22Rv1 (cell line): ENCODE measurements at regions not wholly inside any gene's neighbourhood (a gene's known extent, or its start where the extent isn't known, plus 50 kb on each side); places are given as distances from the start of the nearest gene placed in this dataset.
"Not testable (repeated sequence)": the region's sequence is repeated elsewhere in the genome, so short reads cannot be mapped to it uniquely, and the experiment has no call there.

Source experiments
- H3K27ac ChIP-seq: fragments of 450-650 bp; 2 replicates; pipeline ENCODE4 v1.5.1; 2017
- ZFX ChIP-seq: fragments of 450-650 bp; IDR thresholded peaks from 2 replicates; pipeline ENCODE4 v1.6.1; 2017; ENCODE audit warnings: antibody characterized with exemption, borderline replicate concordance
- TF ChIP-seq, protein P1 (sequence below): fragments of 450-650 bp; IDR thresholded peaks from 2 replicates; pipeline ENCODE4 v1.5.1; 2017; ENCODE audit warnings: mild to moderate bottlenecking

DNA sequence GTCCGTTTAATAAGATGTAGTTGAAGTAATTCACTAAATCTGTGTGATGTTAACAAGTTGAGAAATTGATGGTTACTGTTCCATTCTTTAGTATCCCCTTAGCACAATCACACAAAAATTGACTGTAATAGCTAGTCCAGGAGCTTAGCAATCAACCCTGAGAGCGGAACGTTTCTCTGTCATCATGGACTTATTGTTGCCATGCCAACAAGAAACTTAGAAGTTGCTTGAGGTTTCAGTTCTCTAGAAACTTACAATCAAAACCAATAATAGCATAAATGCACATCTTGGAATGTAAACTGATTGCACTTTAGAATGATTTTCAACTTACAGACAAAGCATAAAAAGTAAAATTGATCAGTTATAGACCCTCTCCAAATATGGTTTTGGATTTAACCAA is 125.4 kb upstream of the ANKH start:
- TF ChIP-seq ZFX, result no peak
- TF ChIP-seq, protein P1, sequence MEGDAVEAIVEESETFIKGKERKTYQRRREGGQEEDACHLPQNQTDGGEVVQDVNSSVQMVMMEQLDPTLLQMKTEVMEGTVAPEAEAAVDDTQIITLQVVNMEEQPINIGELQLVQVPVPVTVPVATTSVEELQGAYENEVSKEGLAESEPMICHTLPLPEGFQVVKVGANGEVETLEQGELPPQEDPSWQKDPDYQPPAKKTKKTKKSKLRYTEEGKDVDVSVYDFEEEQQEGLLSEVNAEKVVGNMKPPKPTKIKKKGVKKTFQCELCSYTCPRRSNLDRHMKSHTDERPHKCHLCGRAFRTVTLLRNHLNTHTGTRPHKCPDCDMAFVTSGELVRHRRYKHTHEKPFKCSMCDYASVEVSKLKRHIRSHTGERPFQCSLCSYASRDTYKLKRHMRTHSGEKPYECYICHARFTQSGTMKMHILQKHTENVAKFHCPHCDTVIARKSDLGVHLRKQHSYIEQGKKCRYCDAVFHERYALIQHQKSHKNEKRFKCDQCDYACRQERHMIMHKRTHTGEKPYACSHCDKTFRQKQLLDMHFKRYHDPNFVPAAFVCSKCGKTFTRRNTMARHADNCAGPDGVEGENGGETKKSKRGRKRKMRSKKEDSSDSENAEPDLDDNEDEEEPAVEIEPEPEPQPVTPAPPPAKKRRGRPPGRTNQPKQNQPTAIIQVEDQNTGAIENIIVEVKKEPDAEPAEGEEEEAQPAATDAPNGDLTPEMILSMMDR, result no peak
- no peak overlapping the region for H3K27ac ChIP-seq

DNA sequence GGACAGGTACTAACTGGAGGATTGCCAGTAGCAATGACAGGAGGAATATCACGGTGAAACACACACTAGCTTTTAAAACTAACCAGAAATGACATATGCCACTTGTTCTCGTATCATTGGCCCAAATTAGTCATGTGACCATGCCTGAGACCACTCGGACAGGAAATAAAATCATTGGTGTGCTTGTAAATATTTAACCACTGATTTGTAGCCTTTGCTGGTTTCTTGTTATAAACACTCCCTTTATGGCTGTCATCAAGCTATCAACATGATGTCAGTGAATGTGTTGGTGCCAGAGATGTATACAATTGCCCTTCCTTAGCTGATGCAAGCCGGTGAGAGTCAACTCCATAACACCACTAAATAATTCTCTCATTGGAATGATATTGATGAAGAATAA is 123.7 kb upstream of the ANKH start:
- no peak overlapping the region for H3K27ac ChIP-seq
- TF ChIP-seq, protein P1, result no peak
- TF ChIP-seq ZFX, result no peak

DNA sequence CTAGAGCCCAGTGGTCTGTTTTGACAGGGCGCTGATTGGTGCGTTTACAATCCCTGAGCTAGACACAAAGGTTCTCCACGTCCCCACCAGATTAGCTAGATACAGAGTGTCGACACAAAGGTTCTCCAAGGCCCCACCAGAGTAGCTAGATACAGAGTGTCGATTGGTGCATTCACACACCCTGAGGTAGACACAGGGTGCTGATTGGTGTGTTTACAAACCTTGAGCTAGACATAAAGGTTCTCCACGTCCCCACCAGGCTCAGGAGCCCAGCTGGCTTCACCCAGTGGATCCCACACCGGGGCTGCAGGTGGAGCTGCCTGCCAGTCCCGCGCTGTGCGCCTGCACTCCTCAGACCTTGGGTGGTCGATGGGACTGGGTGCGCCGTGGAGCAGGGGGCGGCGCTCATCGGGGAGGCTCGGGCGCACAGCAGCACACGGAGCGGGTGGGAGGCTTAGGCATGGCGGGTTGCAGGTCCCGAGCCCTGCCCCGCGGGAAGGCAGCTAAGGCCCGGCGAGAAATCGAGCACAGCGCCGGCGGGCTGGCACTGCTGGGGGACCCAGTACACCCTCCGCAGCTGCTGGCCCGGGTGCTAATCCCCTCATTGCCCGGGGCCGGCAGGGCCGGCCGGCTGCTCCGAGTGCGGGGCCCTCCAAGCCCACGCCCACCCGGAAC is 122.0 kb upstream of the ANKH start:
- H3K27ac ChIP-seq, result not testable (repeated sequence)

DNA sequence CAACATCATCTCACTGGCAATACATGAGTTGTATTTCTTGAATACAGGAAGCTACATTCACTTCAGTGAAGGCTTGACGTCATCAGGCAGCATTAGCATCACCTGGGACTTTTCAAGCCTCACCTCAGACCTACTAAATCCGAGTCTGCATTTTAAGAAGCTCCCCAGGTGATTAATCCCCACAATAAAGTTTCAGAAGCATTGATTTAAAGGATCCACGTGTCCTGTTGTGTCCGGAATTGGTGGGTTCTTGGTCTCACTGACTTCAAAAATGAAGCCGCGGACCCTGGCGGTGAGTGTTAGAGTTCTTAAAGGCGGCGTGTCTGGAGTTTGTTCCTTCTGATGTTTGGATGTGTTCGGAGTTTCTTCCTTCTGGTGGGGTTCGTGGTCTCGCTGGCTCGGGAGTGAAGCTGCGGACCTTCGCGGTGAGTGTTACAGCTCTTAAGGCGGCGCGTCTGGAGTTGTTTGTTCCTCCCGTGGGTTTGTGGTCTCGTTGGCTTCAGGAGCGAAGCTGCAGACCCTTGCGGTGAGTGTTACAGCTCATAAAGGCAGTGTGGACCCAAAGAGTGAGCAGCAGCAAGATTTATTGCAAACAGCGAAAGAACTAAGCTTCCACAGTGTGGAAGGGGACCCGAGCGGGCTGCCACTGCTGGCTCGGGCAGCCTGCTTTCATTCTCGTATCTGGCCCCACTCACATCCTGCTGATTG is 121.3 kb upstream of the ANKH start:
- not testable (repeated sequence) for H3K27ac ChIP-seq

DNA sequence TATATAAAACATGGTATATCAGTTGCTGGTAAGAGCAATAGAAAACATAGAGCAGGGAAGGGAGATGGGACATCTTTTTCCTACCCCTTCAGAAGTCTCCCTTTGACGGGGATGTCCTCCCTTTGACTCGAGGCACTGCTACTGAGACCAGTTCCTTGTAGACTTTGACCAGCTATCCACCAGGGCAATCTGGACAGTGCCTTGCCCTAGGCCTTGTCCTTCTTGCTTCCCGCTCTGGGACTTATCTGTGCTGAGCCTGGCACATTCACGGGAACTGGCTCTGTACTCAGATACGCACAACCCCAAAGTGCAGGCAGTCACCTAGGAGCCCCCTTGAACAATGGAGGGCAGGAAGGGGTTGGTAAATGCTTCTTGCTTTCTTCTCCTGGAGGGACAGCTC is 116.6 kb upstream of the ANKH start:
- H3K27ac ChIP-seq, result no peak overlapping the region
- TF ChIP-seq ZFX, result no peak
- TF ChIP-seq, protein P1, result no peak

DNA sequence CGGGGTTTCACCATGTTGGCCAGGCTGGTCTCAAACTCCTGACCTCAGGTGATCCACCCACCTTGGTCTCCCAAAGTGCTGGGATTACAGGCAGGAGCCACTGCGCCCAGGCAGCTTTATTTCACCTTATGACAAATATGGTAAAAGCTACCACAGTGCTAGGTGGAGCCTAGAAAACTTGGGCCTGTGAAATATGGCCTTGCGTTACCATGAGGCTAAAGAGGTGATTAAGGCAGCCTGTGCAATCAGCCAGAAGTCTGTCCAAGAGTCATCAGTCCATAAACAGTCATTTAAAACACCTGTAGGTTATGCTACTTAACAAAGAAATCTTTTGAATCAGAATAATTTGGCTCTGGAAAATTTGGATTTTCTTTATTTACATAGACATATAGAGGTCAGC is 114.8 kb upstream of the ANKH start:
- TF ChIP-seq ZFX, result no peak
- TF ChIP-seq, protein P1, result no peak
- H3K27ac ChIP-seq, result no peak overlapping the region

DNA sequence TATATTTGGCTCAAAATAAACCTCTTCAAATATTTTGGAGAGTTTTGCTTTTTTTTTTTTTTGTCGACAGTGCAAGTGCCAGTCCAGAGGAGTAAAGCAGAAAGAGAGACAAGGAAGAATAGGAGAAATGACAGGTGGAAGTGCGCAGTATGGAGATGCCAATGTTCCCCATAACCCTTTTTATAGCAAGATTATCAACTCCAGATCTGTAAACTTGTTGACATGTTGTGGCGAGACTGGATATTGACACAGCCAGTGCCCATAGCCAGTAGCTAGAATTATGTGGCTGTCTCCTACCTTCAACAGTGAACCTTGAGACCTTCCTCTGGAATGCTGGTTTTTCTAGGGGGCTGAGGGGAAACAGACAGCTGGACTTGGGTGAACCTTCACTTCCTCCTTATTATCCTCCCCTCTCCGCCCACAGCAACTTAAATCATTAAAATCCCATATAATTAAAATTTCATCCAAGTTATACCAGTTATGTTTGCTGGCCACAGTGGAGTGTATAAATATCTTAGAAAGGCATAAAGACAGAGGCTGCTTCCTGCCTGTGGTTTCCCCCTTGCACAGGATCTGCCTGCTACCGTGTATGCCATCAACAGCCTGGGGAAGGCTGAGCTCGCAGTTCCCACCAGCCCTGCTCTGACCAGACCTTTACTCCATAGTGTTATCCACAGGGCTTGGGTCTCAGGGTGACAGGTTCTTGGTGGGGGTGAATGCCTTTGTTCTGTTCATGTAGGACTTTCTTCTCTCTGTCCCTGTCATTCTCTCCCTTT is 112.3 kb upstream of the ANKH start:
- no peak overlapping the region for H3K27ac ChIP-seq
- TF ChIP-seq ZFX, result no peak
- TF ChIP-seq, protein P1, result no peak

DNA sequence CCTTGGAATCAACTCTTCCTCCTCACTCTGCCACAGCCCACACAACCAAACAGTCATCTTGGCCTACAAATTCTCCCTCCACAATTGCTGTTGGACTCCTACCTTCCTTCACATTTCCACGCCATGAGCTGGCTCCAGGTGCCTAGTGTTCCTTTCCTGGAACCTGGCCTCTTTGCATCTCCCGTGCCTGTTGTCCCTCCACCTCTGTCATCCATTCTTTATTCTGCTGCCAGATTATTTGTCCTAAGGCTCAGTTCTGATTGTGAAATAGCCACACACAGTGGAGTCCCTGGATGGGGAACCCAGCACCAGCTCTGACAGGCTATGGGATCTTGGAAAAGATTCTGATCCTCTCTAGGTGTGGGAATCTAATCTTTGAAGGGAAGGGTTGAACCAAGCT is 109.1 kb upstream of the ANKH start:
- H3K27ac ChIP-seq, result no peak overlapping the region
- TF ChIP-seq, protein P1, result no peak
- TF ChIP-seq ZFX, result no peak
